NCI-H524 (cell line): ENCODE measurements at regions not wholly inside any gene's neighbourhood (a gene's known extent, or its start where the extent isn't known, plus 50 kb on each side); places are given as distances from the start of the nearest gene placed in this dataset.
"Not testable (repeated sequence)": the region's sequence is repeated elsewhere in the genome, so short reads cannot be mapped to it uniquely, and the experiment has no call there.

Experiments
- DNase-seq, 2 experiments: peaks; one replicate each; lab custom pipeline; 2025; lab: John Stamatoyannopoulos, UW

DNA sequence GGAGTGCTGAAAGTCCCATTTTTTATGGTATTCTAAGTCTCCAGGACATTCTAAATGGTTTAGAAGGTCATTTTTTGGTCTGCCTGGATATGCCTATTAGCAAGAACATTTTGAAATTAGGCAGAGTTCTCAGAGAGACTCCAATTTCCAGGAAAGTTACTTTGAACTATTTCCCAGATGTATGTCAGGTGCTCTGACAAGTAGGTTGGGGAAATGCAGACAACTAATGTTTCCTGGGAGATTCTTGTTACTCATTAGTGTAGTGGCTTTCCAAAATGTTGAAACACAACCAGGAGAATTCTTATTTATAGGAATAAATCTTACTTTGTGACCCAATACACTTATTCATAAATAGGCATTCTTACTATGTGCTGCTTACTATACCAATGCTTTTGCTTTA lies 268.4 kb downstream of the ZNF37A start:
- not testable (repeated sequence) for DNase-seq

DNA sequence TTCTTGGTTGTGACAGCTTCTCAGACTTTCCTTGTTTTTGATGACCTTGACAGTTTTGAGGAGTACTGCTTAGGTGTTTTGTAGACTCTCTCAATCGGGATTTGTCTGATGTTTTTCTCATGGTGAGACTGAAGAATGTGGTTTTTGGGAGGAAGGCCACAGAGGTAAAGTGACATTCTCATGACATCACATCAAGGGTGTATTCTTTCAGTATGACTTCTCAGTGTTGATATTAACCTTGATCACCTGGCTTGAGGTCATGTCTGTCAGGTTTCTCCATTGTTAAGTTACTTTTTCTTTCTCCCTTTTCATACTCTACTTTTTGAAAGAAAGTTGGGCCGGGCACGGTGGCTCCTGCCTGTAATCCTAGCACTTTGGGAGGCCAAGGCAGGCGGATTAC lies 269.9 kb downstream of the ZNF37A start:
- DNase-seq = not testable (repeated sequence)

DNA sequence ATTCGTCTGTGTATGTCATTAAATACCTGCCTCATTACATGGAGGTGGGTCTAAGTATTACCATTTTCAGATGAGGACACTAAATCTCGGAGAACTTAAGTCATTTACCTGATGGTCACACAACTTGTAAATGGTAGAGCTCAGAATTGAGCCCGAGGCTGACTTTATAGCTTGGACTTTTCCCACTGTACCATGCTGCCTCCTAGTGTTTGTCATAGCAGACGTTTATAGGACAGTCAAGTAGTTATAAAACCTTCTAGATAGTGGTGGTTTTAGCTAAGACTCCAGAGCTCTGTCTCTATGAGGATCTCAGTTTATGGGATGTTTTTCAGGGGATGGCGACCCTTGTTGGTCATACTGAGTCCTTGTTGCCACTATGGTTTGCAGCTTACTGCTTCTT lies 271.8 kb downstream of the ZNF37A start:
- peak in 1 of 2 experiments; percentile 0 for DNase-seq

DNA sequence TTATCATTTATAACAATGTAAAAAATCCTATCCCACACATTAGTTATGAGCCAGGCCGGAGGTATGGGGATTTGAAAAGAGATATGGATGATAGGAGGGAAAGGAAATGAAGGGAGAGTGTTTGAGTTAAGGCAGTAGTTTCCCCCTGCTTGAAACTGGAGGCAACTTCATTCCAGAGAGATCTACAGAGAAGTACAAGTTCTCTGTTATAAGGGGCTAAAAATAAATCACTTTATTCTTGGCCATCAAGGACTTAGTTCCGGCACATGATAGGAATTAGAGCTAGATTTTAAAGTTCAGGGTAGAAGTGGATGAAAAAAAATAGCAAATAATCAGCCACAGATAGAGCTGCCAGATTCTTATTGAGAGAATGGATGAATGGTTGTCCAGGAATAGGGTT lies 289.7 kb downstream of the ZNF37A start:
- DNase-seq = not testable (repeated sequence)

- not testable (repeated sequence) for DNase-seq
Measured at GRCh38 chr10:38386869-38387268, 292.7 kb downstream of the ZNF37A start.

DNA sequence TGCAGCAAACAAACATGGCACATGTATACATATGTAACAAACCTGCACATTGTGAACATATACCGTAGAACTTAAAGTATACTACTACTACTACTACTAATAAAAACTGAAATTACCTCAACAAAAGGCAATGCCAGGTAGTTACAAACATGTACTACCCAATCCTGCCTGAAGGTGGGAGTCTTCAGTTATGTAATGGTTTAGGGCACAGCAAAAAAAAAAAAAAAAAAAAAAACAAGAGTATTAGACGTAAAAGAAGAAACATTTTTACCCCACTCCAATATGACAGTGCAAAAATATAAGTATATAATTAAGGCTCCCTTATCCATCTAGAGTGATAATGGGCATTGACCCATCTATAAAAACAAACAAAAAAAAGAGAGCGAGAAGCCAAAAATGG lies 296.6 kb downstream of the ZNF37A start:
- not testable (repeated sequence) for DNase-seq

- not testable (repeated sequence) for DNase-seq
Measured at GRCh38 chr10:38395465-38395864, 301.3 kb downstream of the ZNF37A start.

DNA sequence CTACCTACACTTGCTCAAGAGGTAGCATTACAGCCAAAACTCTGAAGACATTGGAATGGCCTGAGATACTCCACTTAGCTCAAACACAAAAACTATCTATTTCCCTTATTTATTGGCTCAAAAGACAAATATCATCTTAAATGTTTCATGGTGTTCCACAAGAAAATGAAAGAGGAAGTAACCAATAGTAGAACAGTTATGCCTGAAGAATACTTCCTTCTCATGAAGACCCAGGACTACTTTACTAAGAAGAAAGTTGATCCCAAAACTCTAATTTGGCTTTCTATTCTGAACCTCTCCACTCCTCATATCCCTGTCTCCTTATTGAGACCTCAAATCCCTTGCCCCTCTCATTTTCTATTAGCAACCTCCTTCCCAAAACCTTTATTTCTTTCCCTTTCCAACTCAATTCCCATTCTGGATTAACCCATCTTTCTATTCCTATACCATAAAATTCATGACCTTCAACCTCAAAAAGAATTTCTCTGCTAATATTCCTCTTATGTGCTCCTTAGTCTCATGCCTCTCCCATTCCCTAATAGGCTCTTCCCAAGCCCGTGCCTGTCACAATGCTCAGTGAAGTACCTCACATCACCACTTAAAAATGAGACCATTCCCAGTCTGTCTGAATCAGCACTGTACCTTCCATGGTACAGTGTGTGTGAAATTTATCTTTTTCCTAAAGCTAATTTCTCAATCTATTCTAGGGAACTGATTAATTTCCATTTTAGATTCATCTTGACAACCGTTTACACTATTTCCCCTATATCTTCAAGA lies 302.2 kb downstream of the ZNF37A start:
- not testable (repeated sequence) for DNase-seq

GRCh38 chr10:38401565-38401964 lies 307.4 kb downstream of the ZNF37A start:
- DNase-seq = not testable (repeated sequence)

DNA sequence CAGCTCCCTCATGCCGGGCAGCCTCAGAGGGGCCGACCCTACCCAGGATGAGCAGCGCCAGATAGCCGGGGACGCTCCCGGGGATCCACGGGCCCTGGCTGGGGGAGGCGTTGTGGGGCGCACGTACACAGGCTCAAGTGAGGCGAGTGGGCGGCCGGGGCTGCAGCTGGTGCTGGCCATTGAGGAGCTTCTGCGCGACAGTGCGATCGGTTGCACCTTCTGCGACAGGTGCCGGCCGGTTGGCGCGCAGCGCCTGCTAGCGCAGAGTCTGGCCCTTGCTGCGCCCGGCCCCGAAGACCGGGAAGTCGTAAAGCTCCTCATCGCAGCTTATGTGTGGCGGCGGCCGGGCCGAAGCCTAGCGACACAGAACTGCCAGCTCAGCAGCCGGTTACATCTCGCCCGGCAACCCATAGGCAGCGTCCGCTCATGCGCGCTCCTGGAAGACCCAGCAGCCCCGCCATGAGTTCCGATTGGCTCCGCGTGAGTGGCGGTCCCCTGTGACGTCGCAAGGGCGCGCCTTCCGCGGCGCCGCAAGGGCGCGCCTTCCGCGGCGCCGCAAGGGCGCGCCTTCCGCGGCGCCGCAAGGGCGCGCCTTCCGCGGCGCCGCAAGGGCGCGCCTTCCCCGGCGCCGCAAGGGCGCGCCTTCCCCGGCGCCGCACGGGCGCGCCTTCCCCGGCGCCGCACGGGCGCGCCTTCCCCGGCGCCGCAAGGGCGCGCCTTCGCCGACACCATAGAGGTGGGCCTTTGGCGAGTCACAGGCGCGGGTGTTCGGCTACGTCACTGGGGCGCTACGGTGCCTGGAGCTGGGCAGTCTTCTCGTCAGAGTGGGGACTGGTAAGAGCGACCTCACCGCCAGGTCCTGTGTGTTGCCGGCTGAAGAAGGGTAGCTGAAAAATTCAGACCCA lies 308.6 kb downstream of the ZNF37A start:
- peak; percentile 19 to 71 for DNase-seq

GRCh38 chr10:38403347-38404117 lies 309.4 kb downstream of the ZNF37A start:
- DNase-seq = not testable (repeated sequence)

- not testable (repeated sequence) for DNase-seq
Measured at GRCh38 chr10:38423634-38424033, 329.5 kb downstream of the ZNF37A start.

DNA sequence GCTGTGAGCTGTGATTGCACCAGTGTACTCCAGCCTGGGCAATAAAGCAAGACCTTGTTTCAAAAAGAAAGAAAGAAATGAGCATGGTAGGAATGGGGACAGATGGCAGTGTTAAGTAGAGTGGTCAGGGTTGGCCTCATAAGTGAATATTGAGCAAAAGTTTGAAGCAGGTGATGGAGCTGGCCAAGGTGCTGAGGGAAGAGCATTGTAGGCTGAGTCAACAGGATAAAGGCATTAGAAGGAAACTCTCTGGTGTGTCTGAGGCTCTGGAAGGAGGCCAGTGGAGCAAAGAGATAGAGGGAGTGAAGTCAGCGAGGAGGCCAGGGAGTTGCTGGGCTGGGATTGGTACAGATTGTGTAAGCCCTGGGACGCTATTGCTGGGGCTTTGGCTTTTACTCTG lies 336.1 kb downstream of the ZNF37A start:
- not testable (repeated sequence) for DNase-seq

GRCh38 chr10:38437359-38437758 lies 343.2 kb downstream of the ZNF37A start:
- not testable (repeated sequence) for DNase-seq

- DNase-seq = not testable (repeated sequence)
Measured at GRCh38 chr10:38448614-38449355, 354.6 kb downstream of the ZNF37A start.

- not testable (repeated sequence) for DNase-seq
Measured at GRCh38 chr10:38449618-38450017, 355.5 kb downstream of the ZNF37A start.

GRCh38 chr10:38450372-38451057 lies 356.4 kb downstream of the ZNF37A start:
- DNase-seq = not testable (repeated sequence)

DNA sequence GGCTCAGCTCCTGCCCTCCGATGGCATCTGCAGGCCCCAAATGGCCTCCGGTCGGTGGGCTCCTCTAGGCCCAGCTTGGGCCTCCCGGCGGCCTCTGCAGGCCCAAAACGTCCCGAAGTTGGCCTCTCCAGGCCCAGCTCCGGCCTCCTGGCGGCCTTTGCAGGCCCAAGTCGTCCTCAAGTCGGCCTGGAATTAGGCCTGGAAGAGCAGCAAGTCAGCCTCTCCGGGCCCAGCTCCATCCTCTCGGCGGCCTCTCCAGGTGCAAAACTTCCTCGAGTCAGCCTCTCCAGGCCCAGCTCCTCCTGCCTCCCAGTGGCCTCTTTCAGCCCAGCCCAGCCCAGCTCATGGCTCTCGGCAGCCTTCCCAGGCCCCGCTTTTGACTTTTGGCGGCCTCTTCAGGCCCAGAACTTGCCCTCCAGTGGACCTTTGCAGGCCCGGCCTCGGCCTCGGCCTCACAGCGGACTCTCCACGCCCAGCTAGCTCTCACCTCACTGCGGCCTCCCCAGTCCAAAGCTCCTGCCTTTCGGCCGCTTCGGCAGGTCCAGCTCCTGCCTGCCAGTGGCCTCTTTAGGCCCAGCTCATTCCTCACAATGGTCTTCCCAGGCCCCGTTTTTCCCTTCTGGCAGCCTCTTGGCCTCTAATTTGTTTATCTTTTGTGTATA lies 357.3 kb downstream of the ZNF37A start:
- not testable (repeated sequence) for DNase-seq
